AG09319 (cell line): ENCODE measurements at regions not wholly inside any gene's neighbourhood (a gene's known extent, or its start where the extent isn't known, plus 50 kb on each side); places are given as distances from the start of the nearest gene placed in this dataset.

ENCODE experiments used
- DNase-seq: peaks from one replicate; pipeline ENCODE4 v3.0.0-alpha.2; 2010; ENCODE audit warnings: low read depth; ENCODE audit errors: extremely low read depth
- TF ChIP-seq, protein P1 (sequence below): IDR thresholded peaks from 2 replicates; pipeline ENCODE4 v1.5.1; 2011; ENCODE audit warnings: low read depth, mild to moderate bottlenecking, inconsistent platforms, low read length, moderate library complexity

DNA sequence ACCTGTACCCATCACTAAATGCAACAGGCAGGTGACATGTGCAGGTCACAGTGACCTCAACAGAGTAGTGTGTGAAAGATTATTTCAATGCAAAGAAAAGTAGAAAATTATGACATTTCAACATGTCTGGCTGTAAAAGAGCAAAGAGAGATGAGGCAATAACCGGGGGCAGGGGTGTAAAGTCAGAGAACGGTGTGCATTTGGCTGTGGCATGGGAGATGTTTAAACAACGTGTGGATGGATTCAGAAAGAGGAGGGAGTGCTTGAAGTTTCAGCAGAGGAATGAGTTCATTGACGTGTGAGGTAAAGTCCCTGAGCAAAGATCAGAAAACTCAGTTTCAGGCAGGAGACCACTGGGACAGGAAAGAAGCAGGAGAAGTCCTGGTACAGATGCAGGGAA is 229.7 kb downstream of the BUD13 start:
- TF ChIP-seq, protein P1, sequence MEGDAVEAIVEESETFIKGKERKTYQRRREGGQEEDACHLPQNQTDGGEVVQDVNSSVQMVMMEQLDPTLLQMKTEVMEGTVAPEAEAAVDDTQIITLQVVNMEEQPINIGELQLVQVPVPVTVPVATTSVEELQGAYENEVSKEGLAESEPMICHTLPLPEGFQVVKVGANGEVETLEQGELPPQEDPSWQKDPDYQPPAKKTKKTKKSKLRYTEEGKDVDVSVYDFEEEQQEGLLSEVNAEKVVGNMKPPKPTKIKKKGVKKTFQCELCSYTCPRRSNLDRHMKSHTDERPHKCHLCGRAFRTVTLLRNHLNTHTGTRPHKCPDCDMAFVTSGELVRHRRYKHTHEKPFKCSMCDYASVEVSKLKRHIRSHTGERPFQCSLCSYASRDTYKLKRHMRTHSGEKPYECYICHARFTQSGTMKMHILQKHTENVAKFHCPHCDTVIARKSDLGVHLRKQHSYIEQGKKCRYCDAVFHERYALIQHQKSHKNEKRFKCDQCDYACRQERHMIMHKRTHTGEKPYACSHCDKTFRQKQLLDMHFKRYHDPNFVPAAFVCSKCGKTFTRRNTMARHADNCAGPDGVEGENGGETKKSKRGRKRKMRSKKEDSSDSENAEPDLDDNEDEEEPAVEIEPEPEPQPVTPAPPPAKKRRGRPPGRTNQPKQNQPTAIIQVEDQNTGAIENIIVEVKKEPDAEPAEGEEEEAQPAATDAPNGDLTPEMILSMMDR: no peak
- no peak for DNase-seq

- TF ChIP-seq, protein P1: no peak
- DNase-seq: no peak
Observed at GRCh38 chr11:116542406-116542805, 230.4 kb downstream of the BUD13 start.

DNA sequence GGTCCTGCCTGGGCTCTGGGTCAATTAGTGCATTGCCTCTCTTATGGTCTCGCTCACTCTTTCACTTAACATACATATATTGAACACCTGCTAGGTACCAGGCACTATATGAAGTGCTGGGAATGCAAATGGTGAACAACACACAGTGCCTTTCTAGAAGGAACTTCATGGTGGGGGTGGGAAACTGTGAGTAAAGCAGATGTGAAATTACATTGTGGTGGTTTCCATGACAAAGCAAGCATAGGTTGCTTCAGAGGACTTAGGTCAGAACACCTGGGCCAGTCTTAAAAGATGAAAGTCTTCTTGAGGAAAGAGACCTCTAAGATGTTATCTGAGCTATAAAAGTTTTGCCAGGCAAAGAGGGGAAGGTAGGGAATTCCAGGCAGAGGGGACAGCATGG is 231.3 kb downstream of the BUD13 start:
- DNase-seq: no peak
- TF ChIP-seq, protein P1: no peak

GRCh38 chr11:116540645-116541304 is 232.0 kb downstream of the BUD13 start:
- TF ChIP-seq, protein P1: no peak
- no peak for DNase-seq

DNA sequence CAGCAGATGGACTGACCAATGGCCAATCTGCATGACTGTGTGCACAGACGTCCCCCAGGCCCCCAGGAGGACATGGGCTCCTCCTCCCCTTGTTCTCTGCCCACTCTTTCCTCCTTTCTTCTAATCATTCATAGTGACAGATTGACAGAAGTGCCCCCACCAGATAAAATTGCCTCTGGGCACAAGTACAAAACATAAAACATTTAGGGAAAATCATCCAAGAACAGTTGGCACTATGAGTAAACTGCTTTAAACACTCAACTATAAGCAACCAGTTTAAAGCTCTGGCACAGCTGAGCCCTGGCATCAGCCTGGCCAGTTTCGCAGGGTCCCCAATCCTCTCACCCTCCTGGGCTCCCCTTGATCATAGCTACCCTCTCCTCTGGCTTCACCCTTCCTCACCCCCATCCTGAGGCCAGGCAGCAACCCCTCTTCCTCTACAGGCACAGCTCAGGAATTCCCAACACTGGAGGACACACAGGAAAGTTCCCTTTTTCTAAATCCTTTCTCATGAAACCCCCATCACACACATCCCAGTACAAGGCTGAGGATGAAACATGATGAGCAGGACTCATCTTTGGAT is 232.9 kb downstream of the BUD13 start:
- no peak for DNase-seq
- TF ChIP-seq, protein P1: no peak

DNA sequence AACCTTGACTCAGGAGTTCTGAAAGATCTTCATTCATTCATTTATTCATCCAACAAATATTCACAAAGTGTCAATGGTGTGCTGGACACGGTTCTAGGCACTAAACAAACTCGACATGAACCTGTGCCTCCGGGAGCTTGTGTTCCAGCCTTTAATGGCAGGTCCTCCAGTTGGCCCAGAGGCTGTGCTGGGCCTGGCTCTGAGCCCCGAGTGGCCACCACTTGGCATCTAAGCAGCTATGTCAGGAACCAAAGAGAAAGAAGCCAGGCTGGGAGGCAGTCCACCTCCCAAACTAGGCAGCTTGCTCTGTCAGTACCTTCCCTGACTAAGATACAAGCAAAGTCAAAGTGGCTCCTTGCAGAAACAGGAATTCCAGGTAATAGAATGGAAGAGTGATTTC is 233.6 kb downstream of the BUD13 start:
- TF ChIP-seq, protein P1: no peak
- DNase-seq: no peak

DNA sequence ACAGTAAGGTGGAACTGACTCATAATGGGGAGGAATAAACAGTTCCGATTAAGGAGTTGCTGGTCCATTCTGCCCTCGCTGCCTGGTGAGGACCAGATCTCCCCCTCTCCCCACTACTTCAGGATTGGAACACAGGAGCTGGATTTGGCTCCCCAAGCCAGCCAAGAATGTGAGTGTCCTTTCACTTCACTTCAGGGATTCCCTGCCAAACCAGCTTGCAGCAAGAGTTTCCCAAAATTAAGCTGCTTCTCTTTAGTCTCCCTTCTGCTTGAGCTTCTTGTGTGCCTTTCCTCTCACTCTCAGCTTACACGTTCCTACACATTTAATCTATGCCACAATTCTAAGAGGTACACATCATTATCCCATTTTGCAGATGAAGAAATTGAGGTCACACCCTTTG is 234.1 kb downstream of the BUD13 start:
- TF ChIP-seq, protein P1: no peak
- no peak for DNase-seq
